ENCODE measurements at regions not wholly inside any gene's neighbourhood (a gene's known extent, or its start where the extent isn't known, plus 50 kb on each side); places are given as distances from the start of the nearest gene placed in this dataset.
"Not testable (repeated sequence)": the region's sequence is repeated elsewhere in the genome, so short reads cannot be mapped to it uniquely, and the experiment has no call there.

DNA sequence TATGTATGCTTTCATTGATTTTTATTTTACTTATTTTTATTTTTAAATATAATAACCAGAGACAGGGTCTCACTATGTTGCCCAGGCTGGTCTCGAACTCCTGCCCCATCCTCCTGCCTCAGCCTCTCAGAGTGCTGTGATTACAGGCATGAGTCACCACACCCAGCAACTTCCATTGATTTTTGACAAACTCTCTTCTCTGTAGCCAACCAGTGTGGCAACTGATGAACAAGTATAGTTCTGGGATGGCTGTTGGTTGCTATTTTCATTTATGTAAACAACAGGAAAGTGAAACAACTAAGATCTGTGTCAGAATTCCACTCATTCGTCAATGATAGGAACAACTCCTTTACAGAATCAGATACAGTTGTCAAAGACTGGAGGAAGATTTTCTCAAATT, 356.7 kb upstream of the JARID2 start:
- intact Hi-C loops (cut with micrococcal nuclease; ENCODE audit: unreplicated experiment), result no loop called here
- Histone ChIP-seq H3K4me3 (ENCODE audit: low read depth in 2 of 2, low read length in 2 of 2) (no peak overlapping the region), H3K36me3 (ENCODE audit: control insufficient read depth, insufficient read depth, low read length) (no peaks in the 10 kb centered on the region), H3K27me3 (ENCODE audit: control insufficient read depth, insufficient read depth, low read length) (no peaks in the 10 kb centered on the region; the same call in 1 of the 2 replicates), H3K4me1 (ENCODE audit: control insufficient read depth, insufficient read depth, low read length) (no peaks in the 10 kb centered on the region), H3K9me3 (ENCODE audit: control insufficient read depth, insufficient read depth, low read depth, low read length) (no peaks in the 10 kb centered on the region), H3K27ac (ENCODE audit: low read length) (no peak overlapping the region)
- BruUV-seq (replicated peaks), result no TSS peak
- ATAC-seq, result no peak
- DNase-seq (ENCODE audit: low read depth, low spot score), result no peak
- ChIA-PET CTCF (no interaction called here), POLR2A (no interaction called here)
- TF ChIP-seq, protein P1, sequence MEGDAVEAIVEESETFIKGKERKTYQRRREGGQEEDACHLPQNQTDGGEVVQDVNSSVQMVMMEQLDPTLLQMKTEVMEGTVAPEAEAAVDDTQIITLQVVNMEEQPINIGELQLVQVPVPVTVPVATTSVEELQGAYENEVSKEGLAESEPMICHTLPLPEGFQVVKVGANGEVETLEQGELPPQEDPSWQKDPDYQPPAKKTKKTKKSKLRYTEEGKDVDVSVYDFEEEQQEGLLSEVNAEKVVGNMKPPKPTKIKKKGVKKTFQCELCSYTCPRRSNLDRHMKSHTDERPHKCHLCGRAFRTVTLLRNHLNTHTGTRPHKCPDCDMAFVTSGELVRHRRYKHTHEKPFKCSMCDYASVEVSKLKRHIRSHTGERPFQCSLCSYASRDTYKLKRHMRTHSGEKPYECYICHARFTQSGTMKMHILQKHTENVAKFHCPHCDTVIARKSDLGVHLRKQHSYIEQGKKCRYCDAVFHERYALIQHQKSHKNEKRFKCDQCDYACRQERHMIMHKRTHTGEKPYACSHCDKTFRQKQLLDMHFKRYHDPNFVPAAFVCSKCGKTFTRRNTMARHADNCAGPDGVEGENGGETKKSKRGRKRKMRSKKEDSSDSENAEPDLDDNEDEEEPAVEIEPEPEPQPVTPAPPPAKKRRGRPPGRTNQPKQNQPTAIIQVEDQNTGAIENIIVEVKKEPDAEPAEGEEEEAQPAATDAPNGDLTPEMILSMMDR (IDR thresholded peaks at IDR 0.05), result no peak
- TF ChIP-seq POLR2AphosphoS5 (IDR thresholded peaks at IDR 0.05; ENCODE audit: low read depth, low read length) (no peak), TCF7L2 (IDR thresholded peaks at IDR 0.05; ENCODE audit: low read depth, low read length) (no peak), SIN3A (IDR thresholded peaks at IDR 0.05; ENCODE audit: borderline replicate concordance, insufficient read depth, low read depth, low read length) (no peak)
- TF ChIP-seq, protein P2, sequence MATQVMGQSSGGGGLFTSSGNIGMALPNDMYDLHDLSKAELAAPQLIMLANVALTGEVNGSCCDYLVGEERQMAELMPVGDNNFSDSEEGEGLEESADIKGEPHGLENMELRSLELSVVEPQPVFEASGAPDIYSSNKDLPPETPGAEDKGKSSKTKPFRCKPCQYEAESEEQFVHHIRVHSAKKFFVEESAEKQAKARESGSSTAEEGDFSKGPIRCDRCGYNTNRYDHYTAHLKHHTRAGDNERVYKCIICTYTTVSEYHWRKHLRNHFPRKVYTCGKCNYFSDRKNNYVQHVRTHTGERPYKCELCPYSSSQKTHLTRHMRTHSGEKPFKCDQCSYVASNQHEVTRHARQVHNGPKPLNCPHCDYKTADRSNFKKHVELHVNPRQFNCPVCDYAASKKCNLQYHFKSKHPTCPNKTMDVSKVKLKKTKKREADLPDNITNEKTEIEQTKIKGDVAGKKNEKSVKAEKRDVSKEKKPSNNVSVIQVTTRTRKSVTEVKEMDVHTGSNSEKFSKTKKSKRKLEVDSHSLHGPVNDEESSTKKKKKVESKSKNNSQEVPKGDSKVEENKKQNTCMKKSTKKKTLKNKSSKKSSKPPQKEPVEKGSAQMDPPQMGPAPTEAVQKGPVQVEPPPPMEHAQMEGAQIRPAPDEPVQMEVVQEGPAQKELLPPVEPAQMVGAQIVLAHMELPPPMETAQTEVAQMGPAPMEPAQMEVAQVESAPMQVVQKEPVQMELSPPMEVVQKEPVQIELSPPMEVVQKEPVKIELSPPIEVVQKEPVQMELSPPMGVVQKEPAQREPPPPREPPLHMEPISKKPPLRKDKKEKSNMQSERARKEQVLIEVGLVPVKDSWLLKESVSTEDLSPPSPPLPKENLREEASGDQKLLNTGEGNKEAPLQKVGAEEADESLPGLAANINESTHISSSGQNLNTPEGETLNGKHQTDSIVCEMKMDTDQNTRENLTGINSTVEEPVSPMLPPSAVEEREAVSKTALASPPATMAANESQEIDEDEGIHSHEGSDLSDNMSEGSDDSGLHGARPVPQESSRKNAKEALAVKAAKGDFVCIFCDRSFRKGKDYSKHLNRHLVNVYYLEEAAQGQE (IDR thresholded peaks at IDR 0.05; ENCODE audit: insufficient read depth in 1 of 2, low read depth in 2 of 2, low read length in 1 of 2), result no peak
- in situ Hi-C loops (cut with HindIII; ENCODE audit: low pct_unique_long_range_greater_than_20kb, low sequenced_read_pairs), result no loop called here

DNA sequence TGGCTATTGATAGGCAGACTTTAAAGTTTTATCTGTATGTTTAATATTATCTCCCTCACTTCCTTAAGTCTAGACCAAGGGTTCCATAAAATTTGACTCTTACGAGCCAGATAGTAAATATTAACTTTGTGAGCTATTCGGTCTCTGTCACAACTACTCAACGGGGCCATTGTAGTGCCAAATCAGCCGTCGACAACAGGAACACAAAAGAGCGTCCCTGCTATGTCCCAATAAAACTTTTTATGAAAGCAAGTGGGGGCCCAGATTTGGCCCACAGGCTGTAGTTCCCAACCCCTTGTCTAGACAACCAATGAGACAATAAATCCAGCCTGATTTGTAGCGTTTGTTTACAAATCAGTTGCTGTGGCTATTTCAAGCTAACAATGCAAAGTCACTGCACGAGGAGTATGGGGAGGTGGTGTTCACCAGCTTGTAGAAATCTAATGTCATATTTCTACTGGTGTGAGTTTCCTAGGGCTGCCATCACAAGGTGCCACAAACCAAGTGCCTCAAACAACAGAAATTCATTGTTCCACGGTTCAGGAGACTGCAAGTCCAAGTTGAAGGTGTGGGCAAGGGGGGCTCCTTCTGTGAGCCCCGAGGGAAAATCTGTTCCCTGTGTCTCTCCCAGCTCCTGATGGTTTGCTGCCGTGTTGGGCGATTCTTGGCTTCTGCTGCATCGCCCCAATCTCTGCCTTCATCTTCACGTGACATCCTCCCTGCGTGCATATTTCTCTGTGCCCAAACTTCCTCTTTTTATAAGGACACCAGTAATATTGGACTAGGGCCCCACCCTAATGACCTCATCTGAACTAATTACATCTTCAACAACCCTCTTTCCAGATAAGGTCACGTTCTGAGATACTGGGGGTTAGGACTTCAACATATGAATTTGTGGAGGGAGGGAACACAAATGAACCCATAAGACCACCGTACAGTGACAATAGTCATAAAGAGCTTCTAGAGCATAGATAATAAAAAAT, 356.0 kb upstream of the JARID2 start:
- no TSS peak for BruUV-seq (replicated peaks)
- ChIA-PET CTCF (no interaction called here), POLR2A (no interaction called here)
- no peak for ATAC-seq
- no peak overlapping the region for H3K4me3 ChIP-seq (ENCODE audit: low read depth in 2 of 2, low read length in 2 of 2)
- no peaks in the 10 kb centered on the region for H3K4me1 ChIP-seq (ENCODE audit: control insufficient read depth, insufficient read depth, low read length)
- H3K36me3 ChIP-seq (ENCODE audit: control insufficient read depth, insufficient read depth, low read length), result no peaks in the 10 kb centered on the region
- DNase-seq (ENCODE audit: low read depth, low spot score), result no peak
- no peaks in the 10 kb centered on the region; the same call in 1 of the 2 replicates for H3K27me3 ChIP-seq (ENCODE audit: control insufficient read depth, insufficient read depth, low read length)
- TF ChIP-seq SIN3A (IDR thresholded peaks at IDR 0.05; ENCODE audit: borderline replicate concordance, insufficient read depth, low read depth, low read length) (no peak), POLR2AphosphoS5 (IDR thresholded peaks at IDR 0.05; ENCODE audit: low read depth, low read length) (no peak), TCF7L2 (IDR thresholded peaks at IDR 0.05; ENCODE audit: low read depth, low read length) (no peak)
- TF ChIP-seq, protein P2 (IDR thresholded peaks at IDR 0.05; ENCODE audit: insufficient read depth in 1 of 2, low read depth in 2 of 2, low read length in 1 of 2), result no peak
- TF ChIP-seq, protein P1 (IDR thresholded peaks at IDR 0.05), result no peak
- intact Hi-C loops (cut with micrococcal nuclease; ENCODE audit: unreplicated experiment), result no loop called here
- H3K27ac ChIP-seq (ENCODE audit: low read length), result no peak overlapping the region
- in situ Hi-C loops (cut with HindIII; ENCODE audit: low pct_unique_long_range_greater_than_20kb, low sequenced_read_pairs), result no loop called here
- H3K9me3 ChIP-seq (ENCODE audit: control insufficient read depth, insufficient read depth, low read depth, low read length), result no peaks in the 10 kb centered on the region

DNA sequence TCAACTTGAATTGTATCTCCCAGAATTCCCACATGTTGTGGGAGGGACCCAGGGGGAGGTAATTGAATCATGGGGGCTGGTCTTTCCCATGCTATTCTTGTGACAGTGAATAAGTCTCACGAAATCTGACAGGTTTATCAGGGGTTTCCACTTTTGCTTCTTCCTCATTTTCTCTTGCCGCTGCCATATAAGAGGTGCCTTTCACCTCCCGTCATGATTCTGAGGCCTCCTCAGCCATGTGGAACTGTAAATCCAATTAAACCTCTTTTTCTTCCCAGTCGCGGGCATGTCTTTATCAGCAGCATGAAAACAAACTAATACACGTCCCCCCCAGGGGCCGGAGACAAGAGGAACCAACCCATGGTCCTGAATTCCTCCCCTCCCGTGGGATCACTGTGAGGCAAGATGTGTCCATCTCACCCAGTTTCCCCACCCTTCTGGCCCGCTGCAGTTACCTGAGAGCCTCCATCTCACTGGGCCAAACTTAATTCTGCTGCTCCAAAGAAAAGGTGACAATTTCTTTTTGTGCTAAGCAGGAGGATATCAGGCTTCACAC, 354.0 kb upstream of the JARID2 start:
- H3K36me3 ChIP-seq (ENCODE audit: control insufficient read depth, insufficient read depth, low read length); DNase-seq (ENCODE audit: low read depth, low spot score); POLR2A ChIA-PET; H3K4me3 ChIP-seq (ENCODE audit: low read depth in 2 of 2, low read length in 2 of 2); intact Hi-C loops (cut with micrococcal nuclease; ENCODE audit: unreplicated experiment); H3K4me1 ChIP-seq (ENCODE audit: control insufficient read depth, insufficient read depth, low read length); in situ Hi-C loops (cut with HindIII; ENCODE audit: low pct_unique_long_range_greater_than_20kb, low sequenced_read_pairs); H3K9me3 ChIP-seq (ENCODE audit: control insufficient read depth, insufficient read depth, low read depth, low read length); H3K27ac ChIP-seq (ENCODE audit: low read length); CTCF ChIA-PET; BruUV-seq (replicated peaks); H3K27me3 ChIP-seq (ENCODE audit: control insufficient read depth, insufficient read depth, low read length); ATAC-seq: not testable (repeated sequence)
